Dermis blood vessel endothelial cell (primary cell): ENCODE measurements at regions not wholly inside any gene's neighbourhood (a gene's known extent, or its start where the extent isn't known, plus 50 kb on each side); places are given as distances from the start of the nearest gene placed in this dataset.
A peak's percentile ranks its signal among the peaks of the same experiment; 100 is the strongest.
"Not testable (repeated sequence)": the region's sequence is repeated elsewhere in the genome, so short reads cannot be mapped to it uniquely, and the experiment has no call there.

Source experiments
- DNase-seq: peaks from one replicate; pipeline ENCODE4 v3.0.0; 2010

DNA sequence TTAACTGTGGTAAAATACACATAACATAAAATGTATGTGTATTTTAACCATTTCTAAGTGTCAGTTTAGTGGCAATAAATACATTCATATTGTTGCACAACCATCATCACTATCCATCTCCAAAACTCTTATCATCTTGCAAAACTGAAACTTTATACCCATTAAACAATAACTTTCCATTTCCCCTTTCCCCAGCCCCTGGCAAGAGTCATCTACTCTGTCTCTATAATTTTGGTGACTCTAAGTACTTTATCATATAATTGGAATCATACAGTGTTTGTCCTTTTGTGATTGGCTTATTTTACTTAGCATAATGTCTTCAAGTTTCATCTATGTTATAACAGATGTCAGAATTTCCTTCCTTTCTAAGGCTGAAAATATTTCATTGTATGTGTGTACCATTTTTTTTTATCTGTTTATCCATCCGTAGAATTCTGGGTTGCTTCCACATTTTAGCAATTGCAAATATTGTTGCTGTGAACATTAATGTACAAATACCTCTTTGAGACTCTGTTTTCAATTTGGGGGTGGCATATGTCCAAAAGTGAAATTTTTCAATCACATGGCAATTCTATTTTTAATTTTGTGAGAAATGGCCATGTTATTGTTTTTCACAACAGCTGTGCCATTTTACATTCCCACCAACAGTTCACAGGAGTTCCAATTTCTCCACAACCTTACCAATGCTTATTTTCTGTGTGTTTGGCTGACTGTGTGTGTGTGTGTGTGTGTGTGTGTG, 153.9 kb upstream of the GORAB start:
- DNase-seq, result no peak

DNA sequence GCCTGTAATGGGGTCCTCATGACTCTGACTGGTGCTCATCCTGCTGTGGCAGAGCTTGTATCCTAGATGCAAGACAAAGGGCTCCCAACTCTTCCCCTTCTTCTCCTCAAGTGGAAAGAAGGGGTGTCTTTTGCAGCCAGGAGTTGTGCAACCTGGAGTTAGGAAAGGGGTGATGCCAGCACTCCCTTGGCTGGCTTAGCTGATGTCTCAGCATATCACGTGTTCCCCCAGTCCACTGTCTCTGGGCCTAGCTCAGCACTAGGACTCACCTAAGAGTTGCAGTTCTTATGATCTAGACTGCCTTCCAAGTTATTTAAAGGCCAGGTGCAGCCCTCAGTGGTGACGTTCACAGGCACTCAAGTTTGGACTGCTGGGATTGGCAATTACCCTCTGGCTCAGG, 146.2 kb upstream of the GORAB start:
- no peak for DNase-seq

DNA sequence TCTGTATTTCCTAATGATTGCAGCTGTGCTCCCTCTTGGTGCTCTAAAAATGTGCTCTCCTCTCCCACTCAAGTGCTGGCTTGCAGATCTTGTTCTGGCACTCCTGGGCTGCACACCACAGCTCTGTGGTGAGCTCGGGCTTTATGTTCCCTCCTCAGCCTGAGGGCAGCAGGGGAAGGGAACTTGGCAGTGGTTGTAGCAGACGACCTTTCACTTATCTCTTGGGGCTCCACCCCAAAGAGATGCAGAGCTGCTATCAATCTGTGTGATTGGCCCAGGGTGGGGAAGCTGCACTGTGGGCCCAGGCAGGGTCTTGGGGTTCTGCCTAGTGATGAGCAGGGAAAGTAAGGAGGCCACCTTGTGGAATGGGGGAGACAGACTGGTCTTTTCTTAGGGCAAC, 143.5 kb upstream of the GORAB start:
- DNase-seq, result no peak

DNA sequence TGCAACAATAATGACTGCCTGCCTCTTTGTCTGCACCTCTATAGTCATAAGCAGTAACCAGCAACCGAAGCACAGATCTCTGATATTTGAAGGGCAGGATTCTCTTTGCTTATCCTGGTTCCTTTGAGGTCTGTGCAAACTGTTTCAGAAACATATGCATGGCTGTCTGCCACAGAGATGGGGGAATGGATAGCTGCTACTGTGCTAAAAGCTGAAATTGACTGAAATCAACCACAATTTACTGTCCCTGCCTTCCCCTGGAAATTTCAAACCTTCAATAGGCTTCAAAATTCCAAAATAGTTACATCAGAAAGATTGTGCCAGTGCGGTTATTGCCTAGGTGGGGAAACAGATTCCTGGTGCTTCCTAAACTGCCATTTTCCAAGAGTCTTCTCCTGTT, 136.8 kb upstream of the GORAB start:
- no peak for DNase-seq

DNA sequence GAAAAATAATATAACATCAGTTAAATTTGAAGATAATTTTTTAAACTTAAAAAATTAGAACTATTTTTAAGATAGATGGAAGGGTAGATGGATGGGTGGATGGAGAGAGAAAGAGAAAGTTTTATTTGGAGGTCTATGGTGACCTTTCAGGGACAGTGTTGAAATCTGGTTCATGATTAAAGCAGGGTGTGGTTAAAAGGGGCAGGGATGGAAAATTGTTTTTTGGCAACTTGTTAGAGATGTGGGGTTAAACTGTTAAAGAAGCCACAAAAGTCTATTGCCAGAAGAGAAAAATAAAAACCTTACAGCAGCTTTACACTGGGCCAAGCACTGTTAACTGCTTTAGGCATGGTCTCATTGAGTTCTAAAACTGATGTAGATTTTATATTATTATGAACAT, 134.9 kb upstream of the GORAB start:
- DNase-seq, result no peak

DNA sequence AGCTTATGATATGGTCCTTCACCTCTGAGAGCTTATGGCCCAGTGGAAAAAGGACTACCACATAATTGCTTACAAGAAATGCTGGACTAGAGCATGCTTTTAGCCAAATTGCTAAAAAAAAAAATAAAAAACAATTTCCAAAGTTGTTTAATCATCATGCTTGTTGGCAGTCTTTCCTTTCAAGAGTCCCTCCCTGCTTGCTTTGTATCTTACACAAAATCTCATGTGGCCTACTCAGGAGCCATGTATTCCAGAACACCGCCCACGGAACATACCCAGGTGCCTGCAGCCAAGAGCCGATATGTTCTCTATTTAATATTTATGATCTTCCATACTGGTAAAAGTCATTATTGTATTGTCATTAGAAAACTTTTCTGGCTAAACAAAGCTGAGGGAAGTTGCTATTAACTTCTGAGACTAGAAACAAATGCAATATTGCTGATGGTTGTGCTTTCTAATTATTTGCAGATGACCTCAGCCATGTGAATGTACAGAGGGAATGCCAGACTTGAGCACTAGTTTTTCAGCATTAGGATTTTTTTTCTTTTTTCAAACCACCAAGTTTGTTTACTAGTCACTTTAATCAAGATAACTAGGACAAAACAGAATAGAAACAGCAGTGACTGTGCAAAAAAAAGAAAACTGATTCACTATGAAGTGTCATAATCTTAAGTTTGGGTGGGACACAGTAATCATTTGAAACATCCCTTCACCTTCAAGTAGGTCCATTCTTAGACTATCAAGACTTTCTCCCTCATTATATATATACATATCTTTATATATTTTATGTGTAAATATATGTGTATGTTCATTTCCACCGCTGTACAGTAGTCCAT, 129.3 kb upstream of the GORAB start:
- no peak for DNase-seq

DNA sequence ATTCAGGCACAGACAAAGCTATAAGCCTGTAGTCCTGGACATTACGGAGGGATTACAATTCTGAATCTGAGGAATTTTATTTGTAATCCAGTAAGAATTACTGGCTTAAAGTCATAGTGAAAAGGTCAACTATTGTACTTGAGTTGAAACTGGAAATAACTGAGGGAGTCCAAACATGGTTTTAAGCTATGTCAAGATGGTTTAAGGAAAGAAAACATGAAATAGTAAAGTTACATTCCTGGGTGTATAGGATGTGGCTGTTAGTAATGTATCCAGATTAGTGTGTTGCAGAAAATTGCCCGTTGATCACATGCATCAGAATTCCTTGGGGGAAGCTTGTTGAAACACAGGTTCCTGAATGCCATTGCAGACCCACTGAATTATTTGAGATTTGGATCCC, 124.8 kb upstream of the GORAB start:
- no peak for DNase-seq

DNA sequence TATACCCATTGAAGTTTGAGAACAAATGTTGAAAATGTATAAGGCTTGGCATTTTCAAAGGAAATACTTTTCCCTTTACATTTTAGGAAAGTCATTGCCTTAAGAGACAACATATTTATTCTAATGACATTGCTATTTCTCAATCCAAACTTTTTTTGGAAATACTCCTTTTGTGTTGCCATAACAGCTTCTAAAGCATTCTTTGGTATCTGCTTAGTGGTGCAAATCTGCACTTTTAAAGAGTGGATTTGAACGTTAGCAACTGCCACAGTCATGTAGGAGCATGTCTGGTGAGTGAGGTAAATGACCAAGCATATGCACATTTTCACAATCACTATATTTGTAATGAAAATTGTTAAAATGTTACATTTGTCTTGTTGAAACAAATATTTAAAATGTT, 124.4 kb upstream of the GORAB start:
- no peak for DNase-seq

DNA sequence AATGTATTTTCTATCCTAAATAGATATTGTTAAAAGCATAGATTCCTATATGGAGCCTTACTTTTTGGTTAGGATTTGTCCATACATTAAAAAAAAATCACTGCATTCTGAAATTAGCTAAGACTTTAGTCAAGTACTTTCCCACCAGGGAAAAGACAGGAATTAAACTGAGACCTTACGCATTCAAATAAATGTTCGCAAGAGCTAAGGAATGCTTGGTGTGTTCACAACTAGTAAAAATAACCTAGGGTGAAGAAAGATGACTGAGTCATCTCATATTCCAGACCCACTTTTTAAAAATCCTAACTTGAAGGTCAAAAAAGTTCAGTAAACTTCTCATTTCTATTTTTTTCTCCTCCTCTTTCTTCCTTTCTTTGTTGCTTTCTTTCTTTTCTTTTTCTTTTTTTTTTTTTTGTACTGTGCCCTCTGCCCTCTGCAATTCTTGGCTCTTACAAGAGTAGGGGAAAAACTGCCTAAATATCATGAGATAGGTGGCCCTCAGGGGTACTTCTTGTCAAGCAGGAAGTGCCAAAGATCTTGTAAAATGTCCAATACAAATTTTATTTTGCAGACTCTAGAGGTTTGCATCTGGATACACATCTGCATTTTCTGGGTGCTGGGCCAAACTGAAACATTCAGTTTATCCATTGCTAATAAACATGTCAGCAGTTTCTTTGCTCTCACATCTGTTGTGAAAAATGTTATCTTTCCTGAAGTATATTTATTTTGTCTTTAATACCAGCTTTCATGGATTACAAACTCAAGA, 121.4 kb upstream of the GORAB start:
- DNase-seq, result no peak

DNA sequence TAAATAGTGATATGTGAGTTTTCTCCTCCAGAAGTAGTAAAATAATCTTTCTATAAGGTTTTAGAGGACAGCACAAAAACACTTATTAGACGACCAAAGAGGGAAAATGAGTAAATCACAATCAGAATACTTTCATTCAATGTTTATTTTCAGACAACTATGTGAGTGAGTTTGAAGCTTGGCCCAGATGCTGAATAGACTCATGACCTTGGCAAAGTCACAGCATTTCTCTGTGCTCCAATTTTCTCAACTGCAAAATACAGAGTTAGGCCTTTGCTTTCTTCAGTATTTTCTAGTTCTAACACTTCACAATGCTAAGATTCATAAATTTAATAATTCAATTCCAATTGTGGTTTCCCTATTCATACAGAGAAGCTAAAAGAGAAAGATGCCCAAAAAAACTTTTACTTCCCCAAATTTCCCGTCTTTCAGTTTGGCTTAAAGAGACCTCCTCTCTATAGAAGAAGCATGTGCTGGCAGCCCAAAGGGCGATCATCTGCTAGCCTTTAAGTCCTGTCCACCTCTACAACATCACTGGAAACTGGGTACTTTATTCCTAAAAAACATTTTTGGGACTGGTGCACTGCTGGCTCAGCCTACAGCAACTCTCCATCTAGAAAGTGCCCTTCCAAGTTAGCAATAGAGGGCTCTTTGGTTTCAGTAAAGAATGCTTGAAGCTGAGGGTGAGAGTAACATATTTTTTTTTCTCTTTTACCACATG, 116.8 kb upstream of the GORAB start:
- DNase-seq, result no peak

DNA sequence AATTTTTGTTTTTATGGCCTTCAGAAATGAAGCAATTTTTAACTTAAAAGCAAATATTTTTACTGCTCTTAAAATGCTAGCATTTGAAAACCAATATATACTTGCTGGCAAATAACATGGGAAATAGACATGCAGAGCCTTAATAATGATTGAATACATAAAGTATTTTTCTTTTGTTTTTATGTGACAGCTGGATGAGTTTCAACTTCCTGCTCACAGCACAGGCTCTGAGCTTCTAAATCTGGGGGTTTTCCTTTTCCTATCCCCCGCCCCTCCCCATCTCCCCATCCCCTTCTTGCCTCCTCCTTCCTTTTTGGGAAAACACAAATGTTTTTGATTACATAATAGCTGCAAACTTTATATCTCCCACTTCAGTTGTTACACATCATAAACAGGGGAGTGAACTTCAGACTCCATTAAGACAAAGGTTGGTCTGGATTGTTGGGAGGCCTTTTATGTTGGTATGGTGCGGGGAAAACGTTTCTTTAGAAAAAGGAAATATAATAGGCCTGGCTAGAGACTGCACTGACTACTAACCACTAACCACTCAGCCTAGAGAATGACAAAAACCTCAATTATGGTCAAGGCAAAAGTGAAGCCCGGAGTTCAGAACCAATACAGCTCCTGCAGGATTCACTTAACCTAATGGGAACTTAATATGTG, 116.1 kb upstream of the GORAB start:
- DNase-seq, result no peak

DNA sequence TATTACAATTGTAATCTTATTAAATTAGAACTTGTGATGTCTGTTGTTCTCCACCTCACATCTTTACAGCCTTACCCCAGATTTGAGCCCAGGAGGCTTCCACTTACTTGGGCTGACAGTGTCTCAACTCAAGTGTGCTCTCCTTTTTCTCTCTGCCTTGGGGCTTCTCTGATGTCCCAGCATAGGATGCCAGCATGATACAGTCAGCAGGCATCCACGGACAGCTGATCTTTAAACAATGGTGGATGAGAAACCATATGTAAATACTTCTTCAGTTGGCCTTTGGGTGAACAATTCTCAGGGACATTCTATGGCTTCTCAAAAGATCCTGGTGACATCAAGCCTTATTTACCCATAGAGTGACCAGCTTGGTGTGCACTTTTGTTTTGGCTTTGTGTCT, 107.6 kb upstream of the GORAB start:
- no peak for DNase-seq

DNA sequence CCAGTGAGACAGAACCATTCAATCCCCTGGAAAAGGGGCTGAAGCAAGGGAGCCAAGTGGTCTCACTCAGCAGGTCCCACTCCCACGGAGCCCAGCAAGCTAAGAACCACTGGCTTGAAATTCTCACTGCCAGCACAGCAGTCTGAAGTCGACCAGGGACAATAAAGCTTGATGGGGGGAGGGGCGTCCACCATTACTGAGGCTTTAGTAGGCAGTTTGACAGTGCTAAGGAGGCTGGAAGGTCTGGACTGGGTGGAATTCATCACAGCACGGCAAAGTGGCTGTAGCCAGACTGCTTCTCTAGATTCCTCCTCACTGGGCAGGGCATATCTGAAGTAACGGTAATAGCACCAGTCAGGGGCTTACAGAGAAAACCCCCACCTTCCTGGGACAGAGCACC, 105.4 kb upstream of the GORAB start:
- no peak for DNase-seq

DNA sequence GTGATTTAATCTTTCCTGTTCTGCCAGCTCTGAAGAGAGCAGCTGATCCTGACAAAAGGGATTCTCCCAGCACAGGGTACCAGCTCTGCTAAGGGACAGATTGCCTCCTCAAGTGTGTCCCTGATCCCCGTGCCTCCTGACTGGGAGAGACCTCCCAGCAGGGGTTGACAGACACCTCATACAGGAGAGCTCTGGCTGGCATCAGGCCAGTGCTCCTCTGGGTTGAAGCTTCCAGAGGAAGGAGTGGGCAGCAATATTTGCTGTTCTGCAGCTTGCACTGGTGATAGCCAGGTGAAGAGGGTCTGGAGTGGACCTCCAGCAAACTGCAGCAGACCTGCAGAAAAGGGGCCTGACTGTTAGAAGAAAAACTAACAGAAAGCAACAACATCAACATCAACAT, 105.0 kb upstream of the GORAB start:
- DNase-seq, result not testable (repeated sequence)

DNA sequence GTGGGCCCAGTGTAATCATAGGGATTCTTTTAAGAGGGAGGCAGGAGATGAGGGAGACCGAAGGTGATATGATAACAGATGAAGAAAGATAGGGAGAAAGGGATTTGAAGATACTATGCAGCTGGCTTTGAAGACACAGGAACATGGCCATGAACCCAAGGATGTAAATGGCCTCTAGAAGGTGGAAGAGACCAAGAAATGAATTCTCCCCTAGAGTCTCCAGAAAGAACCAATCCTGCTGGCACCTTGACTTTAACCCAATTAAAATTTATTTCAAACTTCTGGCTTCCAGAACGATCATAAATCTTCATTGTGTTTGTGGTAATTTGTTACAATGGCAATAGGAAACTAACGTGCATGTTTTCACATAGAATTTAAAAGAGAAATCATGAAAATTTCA, 95.0 kb upstream of the GORAB start:
- peak; percentile 35 for DNase-seq

DNA sequence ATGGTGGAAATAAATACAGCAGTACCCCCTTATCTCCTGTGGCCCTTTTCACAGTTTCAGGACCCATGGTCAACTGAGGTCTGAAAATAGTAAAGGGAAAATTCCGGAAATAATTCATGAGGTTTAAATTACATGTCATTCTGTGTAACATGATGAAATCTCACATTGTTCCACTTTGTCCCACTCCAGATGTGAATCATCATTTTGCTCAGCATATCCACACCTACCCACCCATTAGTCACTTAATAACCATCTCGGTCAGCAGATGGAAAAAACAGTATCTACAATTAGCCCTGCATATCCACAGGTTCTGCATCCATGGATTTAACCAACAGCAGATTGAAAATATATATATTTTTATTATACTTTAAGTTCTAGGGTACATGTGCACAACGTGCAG, 86.9 kb upstream of the GORAB start:
- no peak for DNase-seq

DNA sequence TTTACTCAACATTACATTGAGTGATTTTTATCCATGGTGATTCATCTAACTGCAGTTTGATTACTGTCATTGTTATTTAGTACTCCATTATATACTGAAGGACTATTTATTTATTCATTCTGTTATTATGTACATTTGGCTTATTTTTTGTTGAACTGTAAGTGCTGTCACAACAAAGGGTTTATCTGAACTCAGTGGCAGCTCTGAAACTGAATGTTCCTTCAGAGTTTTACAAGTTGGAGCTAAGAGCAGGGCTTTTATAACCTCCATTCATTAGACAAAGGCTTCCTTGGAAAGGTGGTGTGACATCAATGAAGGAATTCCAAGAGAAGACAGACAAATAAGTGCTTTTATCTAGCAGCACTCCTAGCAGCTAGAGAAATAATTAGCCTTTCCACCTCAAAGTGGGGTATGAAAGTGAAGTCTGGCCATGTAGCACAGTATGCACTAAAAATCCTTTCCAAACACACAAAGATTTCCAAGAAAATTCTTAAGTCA, 83.3 kb upstream of the GORAB start:
- DNase-seq, result no peak

DNA sequence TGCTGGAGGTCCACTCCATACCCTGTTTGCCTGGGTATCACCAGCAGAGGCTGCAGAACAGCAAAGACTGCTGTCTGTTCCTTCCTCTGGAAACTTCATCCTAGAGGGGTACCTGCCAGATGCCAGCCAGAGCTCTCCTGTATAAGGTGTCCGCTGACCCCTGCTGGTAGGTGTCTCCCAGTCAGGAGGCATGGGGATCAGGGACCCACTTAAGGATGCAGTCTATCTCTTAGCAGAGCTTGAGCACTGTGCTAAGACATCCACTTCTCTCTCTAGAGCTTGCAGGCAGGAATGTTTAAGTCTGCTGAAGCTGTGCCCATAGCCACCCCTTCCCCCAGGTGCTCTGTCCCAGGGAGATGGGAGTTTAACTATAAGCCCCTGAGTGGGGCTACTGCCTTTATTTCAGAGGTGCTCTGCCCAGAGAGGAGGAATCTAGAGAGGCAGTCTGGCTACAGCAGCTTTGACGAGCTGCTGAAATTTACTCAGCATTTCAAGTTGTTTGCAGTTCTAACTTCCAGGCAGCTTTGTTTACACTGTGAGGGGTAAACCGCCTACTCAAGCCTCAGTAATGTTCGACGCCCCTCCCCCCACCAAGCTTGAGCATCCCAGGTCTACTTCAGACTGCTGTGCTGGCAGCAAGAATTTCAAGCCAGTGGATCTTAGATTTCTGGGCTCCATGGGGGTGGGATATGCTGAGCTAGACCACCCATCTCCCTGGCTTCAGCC, 74.5 kb upstream of the GORAB start:
- not testable (repeated sequence) for DNase-seq

DNA sequence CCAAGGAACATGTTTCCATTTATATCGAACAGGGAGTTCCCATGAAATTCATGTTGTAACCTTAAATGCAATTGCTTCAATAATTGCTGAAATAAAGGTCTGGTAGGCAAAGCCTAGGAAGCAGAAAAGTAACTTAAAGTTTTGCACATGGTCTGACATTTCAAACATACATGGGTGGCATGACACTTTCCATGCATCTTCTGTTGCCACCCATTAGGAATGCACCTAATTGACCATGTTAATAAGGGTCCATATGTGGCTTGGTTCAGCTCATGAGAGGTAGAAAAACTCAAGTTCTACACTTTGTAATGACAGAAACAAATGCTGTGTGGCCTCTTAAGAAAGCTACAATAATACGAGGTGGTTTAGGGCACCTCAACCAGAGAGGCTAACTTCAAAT, 72.0 kb upstream of the GORAB start:
- DNase-seq, result no peak

DNA sequence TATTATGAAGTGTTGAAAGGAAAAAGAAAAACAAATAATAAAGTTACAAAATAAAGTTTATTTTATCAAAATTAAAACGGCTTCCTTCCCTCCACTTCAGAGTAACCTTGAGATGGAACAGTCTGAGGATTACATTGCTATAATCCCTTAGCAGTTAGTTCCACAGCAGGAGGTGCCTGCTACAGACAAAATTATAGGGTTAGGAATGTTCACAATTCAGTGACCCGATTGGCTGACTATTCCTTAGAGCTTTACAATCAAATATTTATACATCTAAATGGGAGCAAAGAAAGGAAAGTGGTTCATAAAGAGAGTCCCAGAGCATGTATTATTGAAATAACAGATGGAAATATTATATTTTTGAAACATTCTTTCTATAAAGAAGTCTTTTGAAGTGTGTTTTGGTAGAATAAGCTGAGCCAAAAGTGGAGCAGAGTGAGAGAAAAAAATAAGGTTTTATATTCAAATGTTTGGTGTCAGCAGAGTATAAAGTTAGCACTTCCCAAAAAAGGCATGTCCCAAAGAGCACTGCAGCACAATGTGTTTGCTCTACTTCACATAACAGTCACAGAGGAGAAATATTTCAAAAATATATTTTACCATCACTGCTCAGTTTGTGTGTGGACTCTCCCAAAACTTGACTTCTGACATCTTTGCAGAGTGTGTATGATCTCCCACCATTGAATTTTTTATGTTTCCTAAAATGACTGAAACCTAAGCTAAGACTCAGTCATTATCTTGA, 71.4 kb upstream of the GORAB start:
- no peak for DNase-seq

DNA sequence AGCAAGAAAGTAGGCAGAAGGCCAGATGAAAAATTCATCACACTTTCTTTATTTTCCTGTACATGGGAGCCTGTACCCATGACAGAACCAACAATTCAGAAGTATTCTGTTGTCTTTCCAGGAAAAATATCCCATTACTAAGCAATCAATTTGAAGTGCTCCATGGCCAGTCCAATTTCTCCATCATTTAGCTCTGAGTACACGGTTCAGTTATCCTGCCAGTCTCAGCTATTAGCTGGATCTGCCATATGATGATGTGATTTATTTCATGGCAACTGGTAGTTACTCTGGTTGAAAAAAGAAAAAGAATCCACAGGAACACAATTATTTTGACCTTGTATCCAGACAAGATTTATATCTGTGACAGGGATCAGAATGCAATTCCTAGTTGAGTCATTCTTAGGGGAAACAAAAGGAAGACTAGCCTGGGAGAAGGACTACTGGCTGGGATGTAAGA, 70.6 kb upstream of the GORAB start:
- no peak for DNase-seq
